ENCODE measurements at regions not wholly inside any gene's neighbourhood (a gene's known extent, or its start where the extent isn't known, plus 50 kb on each side); places are given as distances from the start of the nearest gene placed in this dataset.

GRCh38 chr13:79671420-79671819 lies 190.5 kb downstream of the NDFIP2 start:
- no peaks in the 10 kb centered on the region for H3K36me3 Mint-ChIP-seq (ENCODE audit: low read depth)
- ChIA-PET CTCF (no interaction called here), POLR2A (no interaction called here)
- H3K4me3 Mint-ChIP-seq: no peak overlapping the region
- ATAC-seq: no peak
- DNase-seq: no peak
- intact Hi-C loops (cut with DNase I, micrococcal nuclease): no loop called here
- no peaks in the 10 kb centered on the region for H3K4me1 Mint-ChIP-seq
- H3K9me3 Mint-ChIP-seq (ENCODE audit: low read depth): no peaks in the 10 kb centered on the region
- H3K27me3 Mint-ChIP-seq: peaks cover 6% of the 10 kb centered on the region
- no peak overlapping the region for H3K27ac Mint-ChIP-seq

DNA sequence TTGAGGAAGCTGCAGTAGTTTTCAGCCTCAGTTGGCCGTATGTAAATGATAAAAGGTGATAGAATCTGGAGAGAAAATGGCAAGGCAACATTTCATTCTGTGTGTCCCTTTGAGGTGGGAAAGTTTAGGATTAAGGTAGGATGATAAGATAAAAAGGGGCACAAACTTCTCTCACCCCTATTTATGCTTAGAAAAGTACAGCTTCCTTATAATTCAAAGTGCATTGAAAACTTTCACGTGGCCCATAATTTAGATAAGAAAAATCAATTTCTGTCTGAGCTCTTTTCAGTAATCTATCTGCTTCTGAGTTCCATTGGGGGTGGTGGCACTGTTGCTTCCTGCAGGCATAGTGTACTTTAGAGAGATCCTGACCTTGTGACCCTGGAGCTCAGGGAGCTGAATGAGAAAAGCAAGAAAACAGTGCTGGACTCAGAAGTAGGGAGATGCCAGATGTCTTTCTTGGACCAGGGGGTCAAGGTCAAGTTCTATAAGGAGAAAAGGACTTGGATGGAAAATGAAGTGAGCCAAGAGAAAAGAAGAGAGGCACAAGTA lies 187.3 kb downstream of the NDFIP2 start:
- Mint-ChIP-seq H3K36me3 (ENCODE audit: low read depth) (no peaks in the 10 kb centered on the region), H3K27me3 (peaks cover 5% of the 10 kb centered on the region), H3K4me1 (no peaks in the 10 kb centered on the region), H3K9me3 (ENCODE audit: low read depth) (no peaks in the 10 kb centered on the region), H3K4me3 (no peak overlapping the region), H3K27ac (no peak overlapping the region)
- ChIA-PET POLR2A (no interaction called here), CTCF (interaction anchor here (0.7 to 2.7 kb wide), 3 partner anchors 11 to 690 kb away, joined by 3 to 10 read pairs (median 3); no protein-coding TSS in a partner anchor)
- intact Hi-C loops (cut with DNase I, micrococcal nuclease): no loop called here
- no peak for ATAC-seq
- no peak for DNase-seq

GRCh38 chr13:79667771-79668170 lies 186.8 kb downstream of the NDFIP2 start:
- Mint-ChIP-seq H3K36me3 (ENCODE audit: low read depth) (no peaks in the 10 kb centered on the region), H3K4me3 (no peak overlapping the region), H3K27ac (no peak overlapping the region), H3K9me3 (ENCODE audit: low read depth) (no peaks in the 10 kb centered on the region), H3K4me1 (no peaks in the 10 kb centered on the region), H3K27me3 (peaks cover 5% of the 10 kb centered on the region)
- ATAC-seq (no peak), DNase-seq (no peak)
- intact Hi-C loops (cut with DNase I, micrococcal nuclease): no loop called here
- ChIA-PET CTCF (interaction anchor here (0.7 to 2.7 kb wide), 3 partner anchors 12 to 689 kb away, joined by 3 to 10 read pairs (median 3); no protein-coding TSS in a partner anchor), POLR2A (no interaction called here)

DNA sequence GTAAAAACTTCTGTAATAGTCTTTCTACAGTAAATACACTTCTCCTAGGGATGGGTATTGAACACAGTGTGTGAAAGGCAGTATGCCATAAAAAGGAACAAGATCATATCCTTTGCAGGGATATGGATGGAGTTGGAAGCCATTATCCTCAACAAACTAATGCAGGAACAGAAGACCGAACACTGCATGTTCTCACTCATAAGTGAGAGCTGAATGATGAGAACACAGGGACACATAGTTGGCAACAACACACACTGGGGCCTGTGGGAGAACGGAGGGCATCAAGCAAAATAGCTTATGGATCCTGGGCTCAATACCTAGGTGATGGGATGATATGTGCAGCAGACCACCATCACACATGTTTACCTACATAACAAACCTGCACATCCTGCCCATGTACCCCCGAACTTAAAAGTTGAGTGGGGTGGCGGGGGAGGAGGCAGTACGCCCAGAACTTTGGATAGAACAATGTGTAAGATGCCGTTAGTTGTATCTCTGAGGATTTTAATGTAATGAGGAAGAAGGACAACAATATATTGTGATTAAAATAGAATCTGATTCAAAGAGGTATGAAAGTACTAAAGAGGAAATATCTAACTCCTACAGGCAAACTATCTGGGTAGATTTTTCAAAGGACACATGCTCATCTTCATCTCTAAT lies 183.2 kb downstream of the NDFIP2 start:
- Mint-ChIP-seq H3K27ac (no peak overlapping the region), H3K4me1 (no peaks in the 10 kb centered on the region), H3K27me3 (peaks cover 6% of the 10 kb centered on the region), H3K9me3 (ENCODE audit: low read depth) (no peaks in the 10 kb centered on the region), H3K4me3 (no peak overlapping the region), H3K36me3 (ENCODE audit: low read depth) (no peaks in the 10 kb centered on the region)
- CTCF ChIA-PET: no interaction called here
- no peak for DNase-seq
- POLR2A ChIA-PET: no interaction called here
- intact Hi-C loops (cut with DNase I, micrococcal nuclease): no loop called here
- ATAC-seq: no peak

- ATAC-seq: no peak
- Mint-ChIP-seq H3K36me3 (ENCODE audit: low read depth) (no peaks in the 10 kb centered on the region), H3K27ac (no peak overlapping the region), H3K4me1 (no peaks in the 10 kb centered on the region), H3K9me3 (ENCODE audit: low read depth) (no peaks in the 10 kb centered on the region), H3K4me3 (no peak overlapping the region), H3K27me3 (peaks cover 5% of the 10 kb centered on the region)
- intact Hi-C loops (cut with DNase I, micrococcal nuclease): no loop called here
- ChIA-PET POLR2A (no interaction called here), CTCF (interaction anchor here (1.1 kb wide), 1 partner anchor 16 kb away, joined by 3 read pairs; no protein-coding TSS in a partner anchor)
- no peak for DNase-seq
Measured at GRCh38 chr13:79663435-79663834, 182.5 kb downstream of the NDFIP2 start.

GRCh38 chr13:79662882-79663281 lies 181.9 kb downstream of the NDFIP2 start:
- ChIA-PET CTCF (interaction anchor here (1.1 kb wide), 1 partner anchor 16 kb away, joined by 3 read pairs; no protein-coding TSS in a partner anchor), POLR2A (no interaction called here)
- H3K27ac Mint-ChIP-seq: no peak overlapping the region
- no peak for DNase-seq
- intact Hi-C loops (cut with DNase I, micrococcal nuclease): no loop called here
- no peaks in the 10 kb centered on the region for H3K36me3 Mint-ChIP-seq (ENCODE audit: low read depth)
- no peak for ATAC-seq
- peaks cover 3% of the 10 kb centered on the region for H3K27me3 Mint-ChIP-seq
- H3K9me3 Mint-ChIP-seq (ENCODE audit: low read depth): no peaks in the 10 kb centered on the region
- H3K4me3 Mint-ChIP-seq: no peak overlapping the region
- no peaks in the 10 kb centered on the region for H3K4me1 Mint-ChIP-seq

GRCh38 chr13:79660361-79660760 lies 179.4 kb downstream of the NDFIP2 start:
- Mint-ChIP-seq H3K4me1 (no peaks in the 10 kb centered on the region), H3K9me3 (ENCODE audit: low read depth) (no peaks in the 10 kb centered on the region)
- POLR2A ChIA-PET: no interaction called here

GRCh38 chr13:79659121-79659521 lies 178.2 kb downstream of the NDFIP2 start:
- H3K27me3 Mint-ChIP-seq: peaks cover 8% of the 10 kb centered on the region
- no peak overlapping the region for H3K4me3 Mint-ChIP-seq
- ATAC-seq: no peak
- no peaks in the 10 kb centered on the region for H3K36me3 Mint-ChIP-seq (ENCODE audit: low read depth)
- intact Hi-C loops (cut with DNase I, micrococcal nuclease): no loop called here
- CTCF ChIA-PET: interaction anchor here (0.6 kb wide), 1 partner anchor 684 kb away, joined by 3 read pairs; no protein-coding TSS in a partner anchor
- POLR2A ChIA-PET: no interaction called here
- H3K4me1 Mint-ChIP-seq: no peaks in the 10 kb centered on the region
- DNase-seq: no peak
- H3K27ac Mint-ChIP-seq: no peak overlapping the region
- no peaks in the 10 kb centered on the region for H3K9me3 Mint-ChIP-seq (ENCODE audit: low read depth)

More at GRCh38 chr13:79660361-79660760, 179.4 kb downstream of the NDFIP2 start:
- ATAC-seq (no peak), DNase-seq (no peak)
- Mint-ChIP-seq H3K36me3 (ENCODE audit: low read depth) (no peaks in the 10 kb centered on the region), H3K27me3 (peaks cover 6% of the 10 kb centered on the region), H3K27ac (no peak overlapping the region), H3K4me3 (no peak overlapping the region)
- CTCF ChIA-PET: interaction anchor here (0.6 kb wide), 1 partner anchor 333 kb away, joined by 3 read pairs; no protein-coding TSS in a partner anchor
- intact Hi-C loops (cut with DNase I, micrococcal nuclease): no loop called here

GRCh38 chr13:79658333-79658975 lies 177.5 kb downstream of the NDFIP2 start:
- no peak overlapping the region for H3K27ac Mint-ChIP-seq
- H3K4me3 Mint-ChIP-seq: no peak overlapping the region
- peaks cover 9% of the 10 kb centered on the region for H3K27me3 Mint-ChIP-seq
- H3K36me3 Mint-ChIP-seq (ENCODE audit: low read depth): no peaks in the 10 kb centered on the region
- intact Hi-C loops (cut with DNase I, micrococcal nuclease): no loop called here
- ATAC-seq (no peak), DNase-seq (no peak)
- H3K9me3 Mint-ChIP-seq (ENCODE audit: low read depth): no peaks in the 10 kb centered on the region
- ChIA-PET POLR2A (no interaction called here), CTCF (interaction anchor here (0.6 kb wide), 1 partner anchor 685 kb away, joined by 3 read pairs; no protein-coding TSS in a partner anchor)
- H3K4me1 Mint-ChIP-seq: no peaks in the 10 kb centered on the region

GRCh38 chr13:79655509-79655908 lies 174.6 kb downstream of the NDFIP2 start:
- ATAC-seq: no peak
- DNase-seq: no peak
- Mint-ChIP-seq H3K36me3 (ENCODE audit: low read depth) (no peaks in the 10 kb centered on the region), H3K27me3 (peaks cover 10% of the 10 kb centered on the region), H3K4me1 (no peaks in the 10 kb centered on the region), H3K27ac (no peak overlapping the region), H3K4me3 (no peak overlapping the region), H3K9me3 (ENCODE audit: low read depth) (no peaks in the 10 kb centered on the region)
- POLR2A ChIA-PET: no interaction called here
- CTCF ChIA-PET: no interaction called here
- intact Hi-C loops (cut with DNase I, micrococcal nuclease): no loop called here

DNA sequence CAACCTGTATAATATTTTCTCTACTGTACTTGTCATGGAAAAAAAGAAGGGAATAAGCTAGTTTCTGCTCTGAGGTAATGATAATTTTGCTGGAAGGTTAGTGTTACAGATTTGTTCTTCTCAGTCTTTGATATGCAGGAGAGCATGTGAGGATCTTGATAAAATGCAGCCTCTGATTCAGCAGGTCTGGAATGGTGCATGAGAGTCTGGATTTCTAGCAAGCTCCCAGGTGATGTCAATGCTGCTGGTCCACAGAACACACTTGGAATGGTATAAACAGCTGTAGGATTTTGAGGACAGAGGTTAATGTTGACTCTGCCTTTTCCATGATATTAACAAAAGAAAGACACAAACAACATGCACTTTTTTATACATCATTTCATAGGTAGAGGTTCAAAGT lies 173.6 kb downstream of the NDFIP2 start:
- POLR2A ChIA-PET: no interaction called here
- no peaks in the 10 kb centered on the region for H3K4me1 Mint-ChIP-seq

GRCh38 chr13:79650688-79651087 lies 169.7 kb downstream of the NDFIP2 start:
- POLR2A ChIA-PET: no interaction called here
- CTCF ChIA-PET: no interaction called here

More for the DNA sequence above, 173.6 kb downstream of the NDFIP2 start:
- no peak for DNase-seq
- ATAC-seq: no peak
- intact Hi-C loops (cut with DNase I, micrococcal nuclease): no loop called here
- CTCF ChIA-PET: interaction anchor here (1.1 kb wide), 1 partner anchor 25 kb away, joined by 4 read pairs; no protein-coding TSS in a partner anchor
- H3K36me3 Mint-ChIP-seq (ENCODE audit: low read depth): no peaks in the 10 kb centered on the region
- H3K27ac Mint-ChIP-seq: no peak overlapping the region
- H3K9me3 Mint-ChIP-seq (ENCODE audit: low read depth): no peaks in the 10 kb centered on the region
- H3K4me3 Mint-ChIP-seq: no peak overlapping the region
- peaks cover 7% of the 10 kb centered on the region for H3K27me3 Mint-ChIP-seq

More at GRCh38 chr13:79650688-79651087, 169.7 kb downstream of the NDFIP2 start:
- Mint-ChIP-seq H3K36me3 (ENCODE audit: low read depth) (no peaks in the 10 kb centered on the region), H3K4me3 (no peak overlapping the region), H3K27me3 (peaks cover 6% of the 10 kb centered on the region), H3K4me1 (no peaks in the 10 kb centered on the region), H3K9me3 (ENCODE audit: low read depth) (no peaks in the 10 kb centered on the region), H3K27ac (no peak overlapping the region)
- DNase-seq (no peak), ATAC-seq (no peak)
- intact Hi-C loops (cut with DNase I, micrococcal nuclease): no loop called here
